ENCODE measurements at regions not wholly inside any gene's neighbourhood (a gene's known extent, or its start where the extent isn't known, plus 50 kb on each side); places are given as distances from the start of the nearest gene placed in this dataset.

DNA sequence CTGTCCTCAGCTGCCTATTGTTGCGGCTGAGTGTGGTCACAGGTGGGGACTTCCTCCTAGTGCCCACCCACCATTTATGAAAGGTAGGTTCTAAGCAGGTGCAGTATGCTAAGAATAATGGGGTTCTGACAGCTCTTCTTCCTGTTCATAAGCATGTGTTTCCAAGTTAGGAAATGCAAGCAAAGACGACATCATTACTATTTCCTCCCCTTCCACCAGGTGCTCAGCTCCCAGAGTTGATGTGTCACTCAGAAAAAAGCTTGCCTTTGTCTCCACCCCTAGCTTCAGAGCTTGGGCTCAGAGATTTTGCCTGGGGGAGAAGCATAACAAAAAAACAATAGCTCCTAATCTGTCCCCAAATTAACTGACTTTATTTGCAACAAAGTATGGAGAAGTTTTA is 1076.7 kb downstream of the NR2F1-AS1 start:
- DNase-seq (ENCODE audit: extremely low spot score) = no peak
- POLR2A ChIA-PET = no interaction called here
- TF ChIP-seq, protein P1, sequence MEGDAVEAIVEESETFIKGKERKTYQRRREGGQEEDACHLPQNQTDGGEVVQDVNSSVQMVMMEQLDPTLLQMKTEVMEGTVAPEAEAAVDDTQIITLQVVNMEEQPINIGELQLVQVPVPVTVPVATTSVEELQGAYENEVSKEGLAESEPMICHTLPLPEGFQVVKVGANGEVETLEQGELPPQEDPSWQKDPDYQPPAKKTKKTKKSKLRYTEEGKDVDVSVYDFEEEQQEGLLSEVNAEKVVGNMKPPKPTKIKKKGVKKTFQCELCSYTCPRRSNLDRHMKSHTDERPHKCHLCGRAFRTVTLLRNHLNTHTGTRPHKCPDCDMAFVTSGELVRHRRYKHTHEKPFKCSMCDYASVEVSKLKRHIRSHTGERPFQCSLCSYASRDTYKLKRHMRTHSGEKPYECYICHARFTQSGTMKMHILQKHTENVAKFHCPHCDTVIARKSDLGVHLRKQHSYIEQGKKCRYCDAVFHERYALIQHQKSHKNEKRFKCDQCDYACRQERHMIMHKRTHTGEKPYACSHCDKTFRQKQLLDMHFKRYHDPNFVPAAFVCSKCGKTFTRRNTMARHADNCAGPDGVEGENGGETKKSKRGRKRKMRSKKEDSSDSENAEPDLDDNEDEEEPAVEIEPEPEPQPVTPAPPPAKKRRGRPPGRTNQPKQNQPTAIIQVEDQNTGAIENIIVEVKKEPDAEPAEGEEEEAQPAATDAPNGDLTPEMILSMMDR (IDR thresholded peaks at IDR 0.05; ENCODE audit: control extremely low read depth, extremely low read depth, low read depth, missing control alignments) = no peak

DNA sequence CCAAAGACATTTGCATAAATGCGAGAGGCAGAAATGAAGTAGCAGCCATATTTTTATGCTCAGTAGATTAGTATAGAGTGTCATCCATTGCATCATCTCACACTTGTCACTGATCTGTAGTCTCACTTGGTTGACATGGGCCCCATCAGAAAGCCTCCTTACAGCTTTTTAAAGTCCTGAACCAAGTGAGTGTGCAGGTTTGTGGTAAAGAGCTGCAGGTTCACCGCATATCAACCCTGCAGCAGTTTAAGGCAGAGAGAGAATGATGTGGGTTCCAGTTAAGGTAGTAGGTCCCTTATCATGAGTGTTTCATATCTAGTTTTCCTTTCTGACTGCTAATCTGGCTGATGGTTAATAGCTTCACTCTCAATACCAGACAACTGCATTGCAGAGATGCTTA is 1080.3 kb downstream of the NR2F1-AS1 start:
- DNase-seq (ENCODE audit: extremely low spot score) = no peak
- TF ChIP-seq, protein P1 (IDR thresholded peaks at IDR 0.05; ENCODE audit: control extremely low read depth, extremely low read depth, low read depth, missing control alignments) = no peak
- ChIA-PET POLR2A (no interaction called here), CTCF (interaction anchor here (1.2 to 1.4 kb wide), 3 partner anchors 9 to 64 kb away, joined by 3 to 4 read pairs (median 4); no protein-coding TSS in a partner anchor)

More for the DNA sequence above, 1076.7 kb downstream of the NR2F1-AS1 start:
- CTCF ChIA-PET = interaction anchor here (0.8 to 2.4 kb wide), 4 partner anchors 11 to 17 kb away, joined by 3 to 6 read pairs (median 4); no protein-coding TSS in a partner anchor

DNA sequence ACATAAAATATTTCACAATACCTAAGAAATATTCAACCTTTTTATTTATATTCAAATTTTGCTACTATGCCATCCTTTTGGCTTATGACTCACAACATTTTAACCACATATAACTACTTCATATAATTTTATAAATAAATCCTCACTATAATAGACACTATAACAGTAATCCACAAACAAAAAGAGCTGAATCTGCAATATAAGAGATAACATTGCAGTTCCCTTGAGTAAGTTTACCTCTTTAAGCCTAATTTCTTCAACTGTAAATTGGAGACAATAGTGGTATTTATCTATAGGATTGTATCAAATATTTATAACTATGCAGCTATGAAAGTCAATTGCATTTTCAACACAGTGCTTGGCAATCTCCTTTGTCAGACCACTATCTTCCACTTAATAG is 1084.5 kb downstream of the NR2F1-AS1 start:
- TF ChIP-seq, protein P1 (IDR thresholded peaks at IDR 0.05; ENCODE audit: control extremely low read depth, extremely low read depth, low read depth, missing control alignments) = no peak
- no peak for DNase-seq (ENCODE audit: extremely low spot score)
- ChIA-PET CTCF (interaction anchor here (1.1 kb wide), 1 partner anchor 13 kb away, joined by 3 read pairs; no protein-coding TSS in a partner anchor), POLR2A (no interaction called here)

DNA sequence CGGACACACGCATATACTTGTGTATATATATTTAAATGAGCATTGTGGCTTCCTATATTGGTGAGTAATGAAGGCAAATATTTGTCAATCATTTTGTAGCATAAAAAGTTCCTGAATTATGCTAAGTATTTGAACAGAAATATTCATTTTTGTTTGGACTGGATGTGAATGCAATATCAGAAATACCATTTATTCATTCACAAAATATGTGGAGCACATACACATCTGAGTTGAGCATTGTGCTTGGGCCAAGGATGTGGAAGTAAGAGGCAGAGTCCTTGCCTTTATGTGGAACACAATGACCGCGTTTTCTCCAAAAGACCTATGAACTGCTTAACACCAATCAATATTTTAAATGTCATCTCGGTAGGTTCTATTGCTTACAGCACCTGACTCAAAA is 1086.5 kb downstream of the NR2F1-AS1 start:
- DNase-seq (ENCODE audit: extremely low spot score) = no peak
- ChIA-PET CTCF (interaction anchor here (1.0 kb wide), 1 partner anchor 17 kb away, joined by 3 read pairs; no protein-coding TSS in a partner anchor), POLR2A (no interaction called here)
- TF ChIP-seq, protein P1 (IDR thresholded peaks at IDR 0.05; ENCODE audit: control extremely low read depth, extremely low read depth, low read depth, missing control alignments) = no peak

DNA sequence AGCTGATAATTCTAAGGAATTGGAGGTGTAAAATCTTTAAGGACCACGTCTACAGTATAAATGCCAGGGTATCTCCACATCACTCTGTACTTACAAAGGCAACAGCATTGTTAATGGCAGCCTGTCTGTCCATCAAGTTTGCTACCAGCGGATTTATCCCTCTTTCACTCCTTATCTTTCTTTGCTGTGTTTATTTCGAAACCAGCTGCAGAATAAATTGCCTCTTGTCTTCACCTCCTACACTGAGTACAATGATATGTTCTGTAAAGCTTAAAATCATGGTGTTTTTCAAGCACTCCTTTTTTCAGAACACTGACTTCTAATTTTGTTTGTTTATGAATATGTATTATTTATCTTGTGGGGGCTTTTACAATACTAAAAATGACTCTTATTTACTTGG is 1088.1 kb downstream of the NR2F1-AS1 start:
- POLR2A ChIA-PET = no interaction called here
- TF ChIP-seq, protein P1 (IDR thresholded peaks at IDR 0.05; ENCODE audit: control extremely low read depth, extremely low read depth, low read depth, missing control alignments) = no peak
- CTCF ChIA-PET = interaction anchor here (1.8 kb wide), 1 partner anchor 11 kb away, joined by 6 read pairs; no protein-coding TSS in a partner anchor
- DNase-seq (ENCODE audit: extremely low spot score) = no peak

DNA sequence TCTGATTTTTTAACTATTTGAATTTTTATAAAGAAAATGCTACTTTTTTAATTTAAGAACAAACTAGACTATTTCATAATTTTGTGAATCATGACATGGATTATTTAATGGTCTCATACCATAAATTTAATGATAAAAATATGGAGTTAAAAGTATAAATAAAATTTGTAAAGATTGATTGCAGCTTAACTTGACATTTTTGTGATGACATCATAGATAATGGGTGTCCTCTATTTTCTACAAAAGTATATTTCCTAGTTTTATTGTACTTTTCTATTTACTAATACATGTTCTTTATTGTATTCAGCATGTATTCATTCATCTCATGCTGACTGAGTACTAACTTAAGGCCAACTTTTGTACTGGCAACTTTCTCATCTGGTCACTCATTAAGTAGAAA is 1096.5 kb downstream of the NR2F1-AS1 start:
- ChIA-PET POLR2A (no interaction called here), CTCF (no interaction called here)
- TF ChIP-seq, protein P1 (IDR thresholded peaks at IDR 0.05; ENCODE audit: control extremely low read depth, extremely low read depth, low read depth, missing control alignments) = no peak
- no peak for DNase-seq (ENCODE audit: extremely low spot score)

All from GM10248 (cell line).